Pancreas (tissue), 10 donors: ENCODE measurements at regions not wholly inside any gene's neighbourhood (a gene's known extent, or its start where the extent isn't known, plus 50 kb on each side); places are given as distances from the start of the nearest gene placed in this dataset.

Source experiments
- ATAC-seq, 4 donors: fragments of 200-7000 bp; cut with Tn5 transposase; one replicate each; pipeline versions ENCODE4 v1.8.0 to v1.9.1; 2020; ENCODE audit warnings: mild to moderate bottlenecking in 4 of 4, moderate library complexity in 4 of 4
- DNase-seq, 6 donors: peaks; one replicate each; pipeline ENCODE4 v3.0.0-alpha.2; 2020
- FAIRE-seq: peaks from 2 replicates; lab custom pipeline; 2012; peaks lifted over from hg19 to GRCh38; lab: Jason Lieb, UNC
- H3K27ac ChIP-seq, 4 donors: fragments of 200-600 bp; sonication (generic); 1 replicate in 3 of 4; 2 replicates in 1 of 4; pipeline versions ENCODE4 v1.5.0 to v1.8.0; 2020
- H3K27me3 ChIP-seq, 4 donors: fragments of 200-600 bp; one replicate each; pipeline ENCODE4 v1.8.0; 2021
- H3K36me3 ChIP-seq, 3 donors: fragments of 200-600 bp; sonication (generic) in 1 of 3; one replicate each; pipeline versions ENCODE4 v1.5.0 to v1.8.0; 2020 to 2021
- H3K4me1 ChIP-seq, 3 donors: fragments of 200-600 bp; one replicate each; pipeline ENCODE4 v1.8.0; 2021
- H3K4me3 ChIP-seq, 4 donors: fragments of 200-600 bp; sonication (generic) in 2 of 4; one replicate each; pipeline versions ENCODE4 v1.5.0 to v1.8.0; 2020 to 2021
- H3K9me3 ChIP-seq, 4 donors: fragments of 200-600 bp; one replicate each; pipeline ENCODE4 v1.8.0; 2021
- WGBS, 2 donors: extraction: QIAGEN DNeasy Blood & Tissue Kit; methylation state at CpG; one replicate each; pipeline ENCODE4 v1.1.7; 2013; 5-methylcytosine and 5-hydroxymethylcytosine counted together
- intact Hi-C, 3 donors: fragments of 100-400 bp; cut with DNase I; formaldehyde crosslinking; loops; one replicate each; pipeline versions ENCODE4 v1.11.1 to v1.14.2; 2022
- TF ChIP-seq, protein P1 (sequence below), 4 donors: fragments of 200-600 bp; sonication (generic) in 3 of 4; IDR thresholded peaks; one replicate each; pipeline versions ENCODE4 v1.5.0 to v1.8.0; 2021; ENCODE audit warnings: antibody characterized with exemption in 4 of 4
- donor health status: healthy with polysubstance abuse.
- donor health status: DM: no; HTN: no; CAD: no; lungs with moderate emphysema.
- donor health status: DM: no; HTN: no; CAD: no.
- donor health status: control.
- donor health status: control.
- donor health status: Bipolar disorder and iron deficiency.
- donor health status: DM: yes; HTN: yes; CAD: no.
- donor health status: DM: no; HTN: no; CAD: no.
- donor health status: DM: no; HTN: no; CAD: no.
- donor health status: DM: yes; HTN: yes; CAD: no.

DNA sequence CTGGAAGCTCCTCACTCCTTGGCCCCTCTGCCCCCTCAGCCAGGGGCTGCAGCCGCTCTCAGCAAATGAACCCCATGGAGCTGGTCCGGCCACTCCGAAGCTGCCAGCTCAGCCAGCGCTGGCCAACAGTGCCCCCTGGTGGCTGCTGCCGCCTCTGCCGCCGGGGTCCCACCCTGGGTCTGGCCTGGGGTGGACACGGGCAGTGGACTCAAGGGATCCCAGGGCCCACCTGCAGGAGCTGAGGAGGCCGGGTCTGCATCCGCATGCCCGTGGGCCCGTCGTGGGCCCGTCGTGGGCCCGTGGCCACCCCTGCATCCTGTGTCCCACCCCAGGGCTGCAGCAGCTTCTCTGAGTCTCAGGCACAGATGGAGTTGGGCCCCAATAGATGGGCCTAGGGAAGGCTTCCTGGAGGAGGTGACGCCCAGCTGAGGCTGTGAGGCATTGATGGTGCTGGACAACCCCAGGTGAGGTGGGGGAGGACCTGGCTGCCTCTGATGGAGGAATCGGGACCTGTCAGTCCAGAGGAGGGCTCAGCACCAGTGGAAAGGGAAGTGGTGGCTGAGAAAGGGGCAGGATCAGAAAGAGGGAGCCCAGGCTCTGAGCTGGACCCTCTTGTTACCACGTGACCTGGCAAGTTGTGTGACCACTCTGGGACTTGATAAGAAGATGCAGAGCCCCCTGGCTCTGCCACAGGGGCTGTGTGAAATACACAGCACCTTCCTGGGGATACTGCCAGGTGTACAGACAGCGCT is 522.3 kb downstream of the BRD1 start:
- Histone ChIP-seq H3K36me3 (no peaks in the 10 kb centered on the region), H3K4me3 (no peak overlapping the region), H3K9me3 (no peaks in the 10 kb centered on the region), H3K27ac (no peak overlapping the region), H3K4me1 (no peaks in the 10 kb centered on the region), H3K27me3 (peaks cover 0 to 3% (median 1%) of the 10 kb centered on the region in 4 donors)
- DNase-seq: peak; percentile 39 to 98 (median 78)
- FAIRE-seq: no peak
- TF ChIP-seq, protein P1, sequence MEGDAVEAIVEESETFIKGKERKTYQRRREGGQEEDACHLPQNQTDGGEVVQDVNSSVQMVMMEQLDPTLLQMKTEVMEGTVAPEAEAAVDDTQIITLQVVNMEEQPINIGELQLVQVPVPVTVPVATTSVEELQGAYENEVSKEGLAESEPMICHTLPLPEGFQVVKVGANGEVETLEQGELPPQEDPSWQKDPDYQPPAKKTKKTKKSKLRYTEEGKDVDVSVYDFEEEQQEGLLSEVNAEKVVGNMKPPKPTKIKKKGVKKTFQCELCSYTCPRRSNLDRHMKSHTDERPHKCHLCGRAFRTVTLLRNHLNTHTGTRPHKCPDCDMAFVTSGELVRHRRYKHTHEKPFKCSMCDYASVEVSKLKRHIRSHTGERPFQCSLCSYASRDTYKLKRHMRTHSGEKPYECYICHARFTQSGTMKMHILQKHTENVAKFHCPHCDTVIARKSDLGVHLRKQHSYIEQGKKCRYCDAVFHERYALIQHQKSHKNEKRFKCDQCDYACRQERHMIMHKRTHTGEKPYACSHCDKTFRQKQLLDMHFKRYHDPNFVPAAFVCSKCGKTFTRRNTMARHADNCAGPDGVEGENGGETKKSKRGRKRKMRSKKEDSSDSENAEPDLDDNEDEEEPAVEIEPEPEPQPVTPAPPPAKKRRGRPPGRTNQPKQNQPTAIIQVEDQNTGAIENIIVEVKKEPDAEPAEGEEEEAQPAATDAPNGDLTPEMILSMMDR (IDR thresholded peaks at IDR 0.05): peak; percentile 91 to 98 (median 96)
- ATAC-seq: peak; percentile 80 to 98 (median 92)
- WGBS, 2 donors: 10 to 14% methylated on average over 20 of the region's 20 CpGs
- intact Hi-C loops: loop anchor here in 2 of 3 donors (5.0 to 10.0 kb wide), 2 partner anchors 261 to 728 kb away; no protein-coding TSS in a partner anchor

- Histone ChIP-seq H3K36me3 (no peaks in the 10 kb centered on the region), H3K4me1 (no peaks in the 10 kb centered on the region), H3K27me3 (peaks cover 0 to 3% (median 1%) of the 10 kb centered on the region in 4 donors), H3K9me3 (no peaks in the 10 kb centered on the region), H3K4me3 (no peak overlapping the region), H3K27ac (no peak overlapping the region)
- no peak for FAIRE-seq
- TF ChIP-seq, protein P1 (IDR thresholded peaks at IDR 0.05): no peak
- intact Hi-C loops: loop anchor here (5.0 to 10.0 kb wide), 2 partner anchors 257 to 259 kb away; no protein-coding TSS in a partner anchor
- ATAC-seq: no peak
- WGBS, 2 donors: 58 to 80% methylated on average over 22 of the region's 22 CpGs
- peak in 2 of 6 donors; percentile 10 to 33 for DNase-seq
These were observed 523.8 kb downstream of the BRD1 start for GRCh38 chr22:49303781-49304461.

DNA sequence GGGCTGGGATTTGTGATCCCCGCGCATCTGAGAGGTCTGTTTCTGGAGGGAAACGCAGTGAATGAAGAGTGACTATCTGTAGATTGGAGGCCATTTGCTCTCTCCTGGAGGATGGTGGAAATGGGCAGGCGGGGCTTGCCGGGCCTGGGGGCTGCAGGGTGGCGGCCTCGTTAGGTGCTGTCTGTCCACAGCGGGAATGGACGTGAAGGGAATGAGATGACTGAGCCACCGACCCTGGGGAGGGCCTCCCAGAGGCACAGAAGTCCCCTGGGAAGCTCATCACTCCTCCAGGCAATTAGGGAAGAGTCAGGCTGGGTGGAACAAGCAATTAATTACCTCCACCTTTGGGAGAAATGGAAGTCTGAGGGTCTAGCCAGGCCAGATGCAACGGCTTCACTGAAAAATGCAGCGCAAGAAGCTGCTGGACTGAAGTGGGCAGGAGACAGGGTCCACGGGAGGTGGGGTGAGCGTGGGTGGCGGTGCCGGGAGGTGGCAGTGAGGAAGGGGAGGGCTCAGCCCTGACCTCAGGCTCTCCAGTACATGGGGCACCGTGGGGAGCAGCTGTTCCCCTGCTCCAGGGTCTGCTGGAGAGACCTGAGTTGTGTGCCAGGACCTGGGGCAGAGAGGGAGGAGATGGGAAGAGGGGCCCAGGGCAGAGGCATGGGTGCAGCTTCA is 524.5 kb downstream of the BRD1 start:
- no peak for FAIRE-seq
- no peak for ATAC-seq
- Histone ChIP-seq H3K27ac (no peak overlapping the region), H3K27me3 (peaks cover 0 to 3% (median 1%) of the 10 kb centered on the region in 4 donors), H3K9me3 (no peaks in the 10 kb centered on the region), H3K4me1 (no peaks in the 10 kb centered on the region), H3K36me3 (no peaks in the 10 kb centered on the region), H3K4me3 (no peak overlapping the region)
- peak in 1 of 6 donors; percentile 6 for DNase-seq
- TF ChIP-seq, protein P1 (IDR thresholded peaks at IDR 0.05): no peak
- WGBS, 2 donors: 61 to 76% methylated on average over 16 to 17 of the region's 17 CpGs
- intact Hi-C loops: loop anchor here (5.0 to 10.0 kb wide), 2 partner anchors 256 to 258 kb away; no protein-coding TSS in a partner anchor

GRCh38 chr22:49302530-49302929 is 525.1 kb downstream of the BRD1 start:
- H3K9me3 ChIP-seq: no peaks in the 10 kb centered on the region
- whole genome bisulfite sequencing, 2 donors: 70 to 84% methylated on average over 31 of the region's 31 CpGs
- TF ChIP-seq, protein P1 (IDR thresholded peaks at IDR 0.05): no peak
- no peaks in the 10 kb centered on the region for H3K4me1 ChIP-seq
- peaks cover 0 to 3% (median 1%) of the 10 kb centered on the region in 4 donors for H3K27me3 ChIP-seq
- no peak for ATAC-seq
- H3K27ac ChIP-seq: no peak overlapping the region
- intact Hi-C loops: loop anchor here (5.0 to 10.0 kb wide), 2 partner anchors 255 to 258 kb away; no protein-coding TSS in a partner anchor
- no peak for FAIRE-seq
- DNase-seq: peak in 1 of 6 donors; percentile 3
- no peak overlapping the region for H3K4me3 ChIP-seq
- no peaks in the 10 kb centered on the region for H3K36me3 ChIP-seq
